ENCODE measurements at regions not wholly inside any gene's neighbourhood (a gene's known extent, or its start where the extent isn't known, plus 50 kb on each side); places are given as distances from the start of the nearest gene placed in this dataset.
"Not testable (repeated sequence)": the region's sequence is repeated elsewhere in the genome, so short reads cannot be mapped to it uniquely, and the experiment has no call there.

DNA sequence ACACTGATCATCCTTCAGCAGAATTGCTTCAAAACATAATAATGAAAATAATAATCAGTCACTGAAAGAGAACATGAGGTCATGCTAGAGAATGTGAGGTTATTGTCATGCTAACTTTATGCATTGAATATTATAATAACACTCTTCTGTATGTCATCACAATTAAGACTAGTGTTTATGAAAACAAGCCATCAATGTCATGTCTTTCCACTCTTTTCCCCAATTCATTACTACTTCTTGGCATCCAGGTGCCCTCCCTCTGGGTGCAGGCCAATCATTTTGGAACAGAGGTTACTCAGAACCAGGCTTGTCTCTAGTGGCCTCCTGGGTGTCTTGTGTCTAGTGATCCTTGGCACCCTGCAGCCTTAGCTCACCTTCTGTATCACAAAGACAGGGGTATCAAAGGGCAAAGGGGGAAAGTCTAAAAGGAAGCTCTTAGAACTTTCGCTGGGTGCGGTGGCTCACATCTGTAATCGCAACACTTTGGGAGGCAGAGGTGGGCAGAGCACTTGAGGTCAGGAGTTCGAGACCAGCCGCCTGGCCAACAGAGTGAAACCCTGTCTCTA, 217.6 kb upstream of the PIK3R1 start:
- peak overlapping the region; percentile 65 for H3K27ac ChIP-seq
- DNase-seq (ENCODE audit: low read depth, low spot score) = no peak

- no peak overlapping the region for H3K27ac ChIP-seq
- no peak for DNase-seq (ENCODE audit: low read depth, low spot score)
Measured at GRCh38 chr5:67997148-67997547, 218.4 kb upstream of the PIK3R1 start.

DNA sequence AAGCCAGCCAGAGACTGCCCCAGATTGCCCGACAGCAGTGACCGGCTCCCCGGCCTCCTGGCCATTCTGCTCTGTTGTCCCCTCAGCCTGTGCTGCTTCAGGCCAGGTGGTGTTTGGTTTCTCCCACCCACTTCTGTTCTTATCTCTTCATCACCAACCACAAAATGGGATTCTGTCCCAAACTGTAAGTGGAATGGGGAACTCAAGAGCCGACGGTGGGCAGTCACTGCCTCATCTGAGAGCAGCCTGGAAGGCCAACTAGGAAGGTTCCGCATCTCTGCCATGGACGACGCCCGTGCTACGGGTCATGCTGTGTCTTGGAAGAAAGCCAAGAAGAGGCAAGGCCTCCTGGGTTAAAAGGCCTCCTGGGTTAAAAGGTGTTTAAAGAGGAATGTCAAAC, 219.0 kb upstream of the PIK3R1 start:
- no peak for DNase-seq (ENCODE audit: low read depth, low spot score)
- no peak overlapping the region for H3K27ac ChIP-seq

GRCh38 chr5:67992923-67993322, 222.6 kb upstream of the PIK3R1 start:
- H3K27ac ChIP-seq = no peak overlapping the region
- no peak for DNase-seq (ENCODE audit: low read depth, low spot score)

DNA sequence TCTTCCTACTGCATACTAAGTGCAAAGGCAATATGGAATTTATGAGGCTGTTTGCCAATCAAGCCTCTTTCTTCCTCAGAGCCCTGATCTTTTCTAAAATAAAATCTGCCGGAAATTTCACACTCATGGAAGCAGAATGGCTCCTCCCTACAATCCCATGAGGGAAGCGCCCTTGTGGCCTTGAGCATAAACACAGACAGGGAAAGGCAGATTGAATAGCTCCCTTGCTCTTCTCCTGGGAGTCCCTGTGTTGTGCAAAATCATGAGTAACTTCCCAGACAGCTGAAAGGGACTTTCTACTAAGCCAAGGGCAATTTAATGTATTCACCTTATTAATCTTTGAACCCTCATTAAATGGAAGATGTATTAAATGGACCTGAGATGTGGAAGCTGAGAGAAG, 226.1 kb upstream of the PIK3R1 start:
- no peak for DNase-seq (ENCODE audit: low read depth, low spot score)
- H3K27ac ChIP-seq = no peak overlapping the region

GRCh38 chr5:67986761-67987160, 228.8 kb upstream of the PIK3R1 start:
- no peak overlapping the region for H3K27ac ChIP-seq
- DNase-seq (ENCODE audit: low read depth, low spot score) = no peak

- DNase-seq (ENCODE audit: low read depth, low spot score) = no peak
Measured at GRCh38 chr5:67985686-67986387, 229.7 kb upstream of the PIK3R1 start.

DNA sequence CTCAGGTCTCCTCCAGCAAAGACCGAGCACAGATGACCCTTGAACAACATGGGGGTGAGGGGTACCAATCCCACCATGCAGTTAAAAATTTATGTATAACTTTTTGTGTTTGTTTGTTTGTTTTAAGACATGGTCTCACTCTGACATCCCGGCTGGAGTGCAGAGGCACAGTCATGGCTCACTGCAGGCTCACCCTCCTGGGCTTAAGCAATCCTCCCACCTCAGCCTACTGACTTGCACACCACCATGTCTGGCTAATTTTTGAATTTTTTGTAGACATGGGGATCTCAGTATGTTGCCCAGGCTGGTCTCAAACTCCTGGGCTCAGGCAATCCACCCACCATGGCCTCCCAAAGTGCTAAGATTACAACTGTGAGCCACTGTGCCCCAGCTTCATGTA, 231.0 kb upstream of the PIK3R1 start:
- DNase-seq (ENCODE audit: low read depth, low spot score) = no peak
- no peak overlapping the region for H3K27ac ChIP-seq

More at GRCh38 chr5:67985686-67986387, 229.7 kb upstream of the PIK3R1 start:
- no peak overlapping the region for H3K27ac ChIP-seq

- no peak overlapping the region for H3K27ac ChIP-seq
- no peak for DNase-seq (ENCODE audit: low read depth, low spot score)
Measured at GRCh38 chr5:67983251-67984110, 232.1 kb upstream of the PIK3R1 start.

GRCh38 chr5:67982160-67982559, 233.4 kb upstream of the PIK3R1 start:
- not testable (repeated sequence) for H3K27ac ChIP-seq; DNase-seq (ENCODE audit: low read depth, low spot score)

DNA sequence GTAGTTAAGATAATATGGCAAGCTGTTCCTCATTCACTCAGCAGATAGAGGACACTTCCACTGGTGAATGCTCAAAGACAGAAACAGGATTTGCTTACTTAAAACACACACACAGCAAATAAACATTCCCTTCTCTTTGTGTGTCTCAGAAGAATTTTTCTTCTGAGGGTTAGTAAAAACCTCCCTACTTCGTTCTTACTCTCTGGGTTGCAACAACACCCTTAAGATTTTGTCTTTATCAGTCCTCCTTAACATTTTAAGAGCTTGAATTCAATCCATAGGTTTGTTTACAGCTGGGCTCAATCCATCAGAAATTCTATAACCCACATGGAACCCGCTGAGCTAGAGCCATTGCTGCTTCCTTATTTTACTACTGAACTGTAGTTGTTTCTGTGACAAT, 237.4 kb upstream of the PIK3R1 start:
- H3K27ac ChIP-seq = no peak overlapping the region
- no peak for DNase-seq (ENCODE audit: low read depth, low spot score)

DNA sequence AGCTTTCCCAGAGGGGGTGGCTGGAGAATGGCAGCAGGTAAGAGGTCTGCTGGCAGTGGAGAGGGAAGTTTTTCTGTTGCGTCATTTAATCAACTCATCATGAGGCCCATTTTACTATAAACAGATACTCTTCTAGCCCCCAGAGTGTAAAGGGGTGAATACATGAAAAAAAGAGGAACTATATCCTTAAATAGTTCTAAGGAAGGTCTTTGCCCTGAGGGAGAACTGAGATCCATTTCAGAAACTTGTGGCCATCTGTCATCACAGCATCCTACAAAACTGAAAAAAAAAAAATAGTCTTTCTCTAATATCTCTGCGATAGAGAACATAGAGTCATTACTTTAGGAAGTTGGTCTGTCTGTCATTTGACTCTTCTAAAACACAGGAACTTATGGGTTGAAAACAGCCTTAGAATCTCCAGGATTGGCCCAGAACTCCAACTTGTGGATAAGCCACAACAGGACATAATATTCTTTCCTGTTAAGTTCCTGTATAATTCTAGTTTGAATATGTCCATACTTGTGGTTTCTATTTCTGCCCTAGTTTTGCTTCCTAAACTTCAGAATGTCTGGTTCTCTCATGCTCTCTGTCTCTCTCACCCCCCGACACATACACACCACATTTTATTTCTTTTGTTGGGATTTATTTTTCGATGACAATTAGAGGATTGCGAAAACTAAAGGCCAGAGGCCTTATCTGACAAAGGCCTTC, 238.5 kb upstream of the PIK3R1 start:
- DNase-seq (ENCODE audit: low read depth, low spot score) = no peak
- no peak overlapping the region for H3K27ac ChIP-seq

DNA sequence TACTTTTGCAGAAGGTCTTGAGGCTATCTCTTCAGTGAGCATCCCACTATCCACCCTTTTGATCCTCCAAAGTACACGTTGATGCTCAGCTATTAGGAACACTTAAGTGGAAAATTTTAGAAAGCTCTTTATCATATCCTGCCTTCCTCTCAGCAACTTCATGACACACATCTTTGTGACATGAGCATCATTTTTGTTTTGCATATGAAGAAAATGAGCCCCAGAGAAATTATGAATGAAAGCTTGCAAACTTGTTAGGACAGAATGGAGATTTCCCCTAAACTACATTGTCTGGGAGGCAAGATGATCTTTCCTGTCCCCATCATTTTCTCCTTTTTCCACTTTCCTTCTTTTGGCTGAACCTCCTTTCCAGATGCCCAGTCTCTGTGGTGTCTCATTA, 239.4 kb upstream of the PIK3R1 start:
- no peak for DNase-seq (ENCODE audit: low read depth, low spot score)
- no peak overlapping the region for H3K27ac ChIP-seq

DNA sequence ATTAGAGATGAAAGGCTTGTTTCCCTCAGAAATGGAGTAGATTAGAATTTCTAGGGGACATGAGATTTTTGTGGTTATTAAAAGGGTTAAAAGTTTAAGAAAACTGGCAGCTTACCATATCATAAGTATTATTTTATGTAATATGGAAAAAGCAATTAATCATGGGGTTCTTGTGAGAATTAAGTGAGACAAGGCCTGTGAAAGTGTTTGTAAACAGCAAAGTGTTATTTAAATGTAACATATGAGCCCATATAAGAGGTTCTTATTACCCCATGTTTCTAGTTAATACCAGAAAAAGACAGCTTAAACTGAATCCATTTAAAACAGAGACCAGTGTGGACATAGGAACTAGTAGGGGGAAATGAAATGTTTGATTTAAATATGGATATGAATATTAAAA, 241.1 kb upstream of the PIK3R1 start:
- DNase-seq (ENCODE audit: low read depth, low spot score) = no peak
- no peak overlapping the region for H3K27ac ChIP-seq

DNA sequence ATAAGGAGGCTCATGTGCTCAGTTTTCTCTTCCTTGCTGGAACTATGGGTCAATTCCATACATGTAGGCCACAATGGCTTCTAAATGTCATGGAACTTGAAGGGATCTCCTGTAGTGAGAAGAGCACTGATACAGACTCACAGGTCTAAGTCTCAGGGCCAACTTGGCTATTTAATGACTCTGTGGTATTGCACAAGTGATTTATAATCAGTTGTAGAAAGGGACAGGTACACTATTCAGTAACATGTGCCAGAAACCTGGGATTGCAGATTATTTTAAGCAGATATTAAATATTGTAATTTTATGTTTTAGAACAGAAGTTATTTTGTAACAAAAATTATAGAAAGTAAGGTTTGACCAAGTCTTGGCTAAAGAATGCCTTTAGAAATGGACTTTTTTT, 241.5 kb upstream of the PIK3R1 start:
- H3K27ac ChIP-seq = no peak overlapping the region
- DNase-seq (ENCODE audit: low read depth, low spot score) = no peak

DNA sequence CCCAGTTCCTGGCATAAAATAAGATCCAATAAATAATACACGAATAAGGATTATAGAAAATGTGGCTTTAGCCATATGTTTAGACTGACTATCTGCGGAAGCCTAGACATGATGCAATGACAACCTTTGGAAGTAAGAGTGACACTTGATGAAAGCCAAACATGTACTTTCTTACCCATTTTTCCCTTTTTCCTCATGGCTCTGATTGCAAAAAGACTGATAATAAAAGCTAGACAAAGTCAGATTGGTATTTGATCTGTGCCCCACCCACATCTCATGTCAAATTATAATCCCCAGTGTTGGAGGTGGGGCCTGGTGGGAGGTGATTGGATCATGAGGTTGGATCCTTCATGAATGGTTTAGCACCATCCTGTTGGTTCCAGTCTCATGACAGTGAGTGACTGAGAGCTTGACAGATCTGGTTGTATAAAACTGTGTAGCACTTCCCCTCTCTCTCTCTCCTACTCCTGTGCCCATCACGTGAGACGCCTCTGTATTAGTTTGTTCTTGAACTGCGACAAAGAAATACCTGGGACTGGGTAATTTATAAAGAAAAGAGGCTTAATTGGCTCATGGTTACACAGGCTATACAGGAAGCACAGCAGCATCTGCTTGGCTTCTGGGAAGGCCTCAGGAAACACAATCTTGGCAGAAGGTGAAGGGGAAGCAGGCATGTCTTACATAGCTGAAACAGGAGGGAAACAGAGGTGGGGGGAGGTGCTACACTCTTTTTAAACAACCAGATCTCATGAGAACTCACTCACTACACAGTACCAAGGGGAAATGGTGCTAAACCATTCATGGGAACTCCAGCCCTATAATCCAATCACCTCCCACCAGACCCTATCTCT, 243.4 kb upstream of the PIK3R1 start:
- no peak overlapping the region for H3K27ac ChIP-seq
- DNase-seq (ENCODE audit: low read depth, low spot score) = no peak

- DNase-seq (ENCODE audit: low read depth, low spot score) = no peak
- H3K27ac ChIP-seq = no peak overlapping the region
Measured at GRCh38 chr5:67971223-67971830, 244.2 kb upstream of the PIK3R1 start.

- DNase-seq (ENCODE audit: low read depth, low spot score) = peak; percentile 16
- H3K27ac ChIP-seq = no peak overlapping the region
Measured at GRCh38 chr5:67969631-67970030, 245.9 kb upstream of the PIK3R1 start.

DNA sequence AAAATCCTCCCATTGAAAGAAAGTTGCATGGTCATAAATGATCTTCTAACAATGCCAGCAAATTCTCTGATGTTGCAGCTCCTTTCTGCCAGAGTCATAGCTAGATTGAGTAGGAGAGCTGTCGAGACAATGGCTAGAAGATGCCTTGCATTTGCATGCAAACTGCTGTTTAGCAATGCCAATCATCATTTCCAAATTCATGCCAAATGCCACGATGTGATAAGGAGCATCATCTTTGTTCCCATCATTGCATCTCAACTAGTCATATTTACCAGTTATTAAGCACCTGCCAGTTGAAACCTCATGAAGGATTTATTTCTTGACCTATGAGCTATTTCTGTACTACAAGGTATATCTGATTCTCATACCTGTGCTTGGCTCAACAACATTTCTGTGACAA, 246.4 kb upstream of the PIK3R1 start:
- H3K27ac ChIP-seq = no peak overlapping the region
- no peak for DNase-seq (ENCODE audit: low read depth, low spot score)
